C4-2B (cell line): ENCODE measurements at regions not wholly inside any gene's neighbourhood (a gene's known extent, or its start where the extent isn't known, plus 50 kb on each side); places are given as distances from the start of the nearest gene placed in this dataset.

Experiments used
- ZFX ChIP-seq: fragments of 450-650 bp; IDR thresholded peaks from 2 replicates; pipeline ENCODE4 v1.6.1; 2017
- TF ChIP-seq, protein P1 (sequence below): fragments of 450-650 bp; conservative IDR thresholded peaks from 2 replicates; pipeline ENCODE4 v1.5.1; 2017; ENCODE audit warnings: mild to moderate bottlenecking

DNA sequence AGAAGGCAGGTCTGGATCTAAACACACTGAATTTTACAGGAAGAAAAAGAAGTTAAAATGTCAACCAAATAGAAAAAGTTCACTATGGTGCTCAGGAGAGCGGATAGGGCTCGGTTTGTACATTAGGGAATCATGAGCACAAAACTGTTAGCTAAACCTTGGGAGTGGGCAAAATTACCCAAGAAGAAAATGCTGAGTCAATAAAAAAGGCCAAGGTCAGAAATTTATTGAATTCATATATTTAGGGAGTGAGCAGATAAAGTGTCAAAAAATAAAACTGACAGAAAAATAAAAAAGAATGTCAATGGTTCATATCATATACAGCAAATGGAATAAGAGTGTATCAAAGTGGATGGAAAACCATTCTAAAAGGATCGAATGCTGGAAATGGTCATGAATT, 452.5 kb upstream of the SMIM31 start:
- TF ChIP-seq, protein P1, sequence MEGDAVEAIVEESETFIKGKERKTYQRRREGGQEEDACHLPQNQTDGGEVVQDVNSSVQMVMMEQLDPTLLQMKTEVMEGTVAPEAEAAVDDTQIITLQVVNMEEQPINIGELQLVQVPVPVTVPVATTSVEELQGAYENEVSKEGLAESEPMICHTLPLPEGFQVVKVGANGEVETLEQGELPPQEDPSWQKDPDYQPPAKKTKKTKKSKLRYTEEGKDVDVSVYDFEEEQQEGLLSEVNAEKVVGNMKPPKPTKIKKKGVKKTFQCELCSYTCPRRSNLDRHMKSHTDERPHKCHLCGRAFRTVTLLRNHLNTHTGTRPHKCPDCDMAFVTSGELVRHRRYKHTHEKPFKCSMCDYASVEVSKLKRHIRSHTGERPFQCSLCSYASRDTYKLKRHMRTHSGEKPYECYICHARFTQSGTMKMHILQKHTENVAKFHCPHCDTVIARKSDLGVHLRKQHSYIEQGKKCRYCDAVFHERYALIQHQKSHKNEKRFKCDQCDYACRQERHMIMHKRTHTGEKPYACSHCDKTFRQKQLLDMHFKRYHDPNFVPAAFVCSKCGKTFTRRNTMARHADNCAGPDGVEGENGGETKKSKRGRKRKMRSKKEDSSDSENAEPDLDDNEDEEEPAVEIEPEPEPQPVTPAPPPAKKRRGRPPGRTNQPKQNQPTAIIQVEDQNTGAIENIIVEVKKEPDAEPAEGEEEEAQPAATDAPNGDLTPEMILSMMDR, result no peak
- TF ChIP-seq ZFX, result no peak
